GM21367 (cell line): ENCODE measurements at regions not wholly inside any gene's neighbourhood (a gene's known extent, or its start where the extent isn't known, plus 50 kb on each side); places are given as distances from the start of the nearest gene placed in this dataset.
"Not testable (repeated sequence)": the region's sequence is repeated elsewhere in the genome, so short reads cannot be mapped to it uniquely, and the experiment has no call there.

Source experiments
- ATAC-seq: cut with Tn5 transposase; IDR thresholded peaks from one replicate; pipeline ENCODE4 v1.9.1; 2021; ENCODE audit not compliant: unreplicated experiment

GRCh38 chr5:152607401-152608160 lies 202.5 kb upstream of the NMUR2 start:
- ATAC-seq: no peak

- ATAC-seq: no peak
Measured at GRCh38 chr5:152608458-152608857, 203.4 kb upstream of the NMUR2 start.

- ATAC-seq: no peak
Measured at GRCh38 chr5:152619756-152620155, 214.7 kb upstream of the NMUR2 start.

- ATAC-seq: no peak
Measured at GRCh38 chr5:152622628-152623027, 217.5 kb upstream of the NMUR2 start.

- ATAC-seq: no peak
Measured at GRCh38 chr5:152623951-152624350, 218.9 kb upstream of the NMUR2 start.

- ATAC-seq: no peak
Measured at GRCh38 chr5:152625696-152626095, 220.6 kb upstream of the NMUR2 start.

GRCh38 chr5:152631221-152631620 lies 226.1 kb upstream of the NMUR2 start:
- ATAC-seq: no peak

- ATAC-seq: no peak
Measured at GRCh38 chr5:152632360-152632759, 227.3 kb upstream of the NMUR2 start.

- no peak for ATAC-seq
Measured at GRCh38 chr5:152634586-152634985, 229.5 kb upstream of the NMUR2 start.

GRCh38 chr5:152638996-152639552 lies 234.0 kb upstream of the NMUR2 start:
- ATAC-seq: no peak

GRCh38 chr5:152641970-152642805 lies 237.1 kb upstream of the NMUR2 start:
- no peak for ATAC-seq

- no peak for ATAC-seq
Measured at GRCh38 chr5:152642880-152643279, 237.8 kb upstream of the NMUR2 start.

- ATAC-seq: no peak
Measured at GRCh38 chr5:152644029-152644728, 239.1 kb upstream of the NMUR2 start.

- no peak for ATAC-seq
Measured at GRCh38 chr5:152649609-152650008, 244.5 kb upstream of the NMUR2 start.

- no peak for ATAC-seq
Measured at GRCh38 chr5:152650413-152650812, 245.3 kb upstream of the NMUR2 start.

GRCh38 chr5:152659470-152659869 lies 254.4 kb upstream of the NMUR2 start:
- not testable (repeated sequence) for ATAC-seq

GRCh38 chr5:152673601-152674000 lies 268.5 kb upstream of the NMUR2 start:
- no peak for ATAC-seq

- ATAC-seq: no peak
Measured at GRCh38 chr5:152674403-152674802, 269.3 kb upstream of the NMUR2 start.

- ATAC-seq: no peak
Measured at GRCh38 chr5:152676196-152676595, 271.1 kb upstream of the NMUR2 start.

- no peak for ATAC-seq
Measured at GRCh38 chr5:152683205-152683604, 278.1 kb upstream of the NMUR2 start.

- ATAC-seq: no peak
Measured at GRCh38 chr5:152686931-152687330, 281.9 kb upstream of the NMUR2 start.
